HUES48 (cell line): ENCODE measurements at regions not wholly inside any gene's neighbourhood (a gene's known extent, or its start where the extent isn't known, plus 50 kb on each side); places are given as distances from the start of the nearest gene placed in this dataset.

Experiments
- H3K27ac ChIP-seq: one replicate; pipeline ENCODE4 v1.7.0; 2013; ENCODE audit warnings: low read depth, low read length, inconsistent platforms
- H3K27me3 ChIP-seq: 2 replicates; pipeline ENCODE4 v1.6.1; 2013; ENCODE audit warnings: mild to moderate bottlenecking, low read length; ENCODE audit not compliant: control insufficient read depth, insufficient read depth
- H3K36me3 ChIP-seq: 2 replicates; pipeline ENCODE4 v1.6.1; 2013; ENCODE audit warnings: low read length; ENCODE audit not compliant: control insufficient read depth, insufficient read depth
- H3K4me1 ChIP-seq: 2 replicates; pipeline ENCODE4 v1.6.1; 2013; ENCODE audit warnings: mild to moderate bottlenecking, low read length; ENCODE audit not compliant: control insufficient read depth, insufficient read depth
- H3K4me3 ChIP-seq: 2 replicates; pipeline ENCODE4 v1.5.1; 2013; ENCODE audit warnings: mild to moderate bottlenecking, low read depth, low read length
- H3K9ac ChIP-seq: 2 replicates; pipeline ENCODE4 v1.6.1; 2013; ENCODE audit warnings: mild to moderate bottlenecking, low read depth, low read length, moderate library complexity
- H3K9me3 ChIP-seq: 2 replicates; pipeline ENCODE4 v1.6.1; 2013; ENCODE audit warnings: low read length; ENCODE audit not compliant: control insufficient read depth, insufficient read depth

GRCh38 chr2:16075045-16076012, 135.0 kb downstream of the MYCN start:
- Histone ChIP-seq H3K27ac (no peak overlapping the region), H3K9me3 (no peaks in the 10 kb centered on the region), H3K4me3 (no peak overlapping the region), H3K9ac (no peak overlapping the region), H3K27me3 (no peaks in the 10 kb centered on the region), H3K36me3 (no peaks in the 10 kb centered on the region), H3K4me1 (no peaks in the 10 kb centered on the region)

- Histone ChIP-seq H3K4me1 (no peaks in the 10 kb centered on the region), H3K9me3 (no peaks in the 10 kb centered on the region), H3K36me3 (no peaks in the 10 kb centered on the region), H3K9ac (no peak overlapping the region), H3K27ac (no peak overlapping the region), H3K4me3 (no peak overlapping the region), H3K27me3 (no peaks in the 10 kb centered on the region)
Observed at GRCh38 chr2:16073921-16074425, 133.6 kb downstream of the MYCN start.

DNA sequence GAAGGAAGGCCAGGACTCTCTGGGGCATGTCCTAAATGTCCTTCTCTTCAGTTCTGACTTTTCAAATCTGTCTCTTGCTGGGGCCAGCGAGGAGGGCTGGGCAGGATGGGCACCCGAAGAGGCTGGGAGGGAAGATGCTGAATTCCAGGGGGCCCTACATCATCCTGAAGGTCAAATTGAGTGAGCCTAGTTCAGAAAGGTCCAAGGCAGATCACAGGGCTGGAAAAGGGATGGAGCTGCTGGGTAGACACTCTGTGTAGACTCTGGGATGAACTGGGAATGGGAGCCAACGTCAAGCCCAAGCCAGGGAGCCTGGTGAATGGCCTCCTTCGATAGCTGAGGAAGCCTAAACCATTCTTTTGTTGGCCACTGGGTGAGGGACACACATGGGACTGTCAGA, 133.1 kb downstream of the MYCN start:
- Histone ChIP-seq H3K4me1 (no peaks in the 10 kb centered on the region), H3K27me3 (no peaks in the 10 kb centered on the region), H3K4me3 (no peak overlapping the region), H3K27ac (no peak overlapping the region), H3K9me3 (no peaks in the 10 kb centered on the region), H3K9ac (no peak overlapping the region), H3K36me3 (no peaks in the 10 kb centered on the region)

DNA sequence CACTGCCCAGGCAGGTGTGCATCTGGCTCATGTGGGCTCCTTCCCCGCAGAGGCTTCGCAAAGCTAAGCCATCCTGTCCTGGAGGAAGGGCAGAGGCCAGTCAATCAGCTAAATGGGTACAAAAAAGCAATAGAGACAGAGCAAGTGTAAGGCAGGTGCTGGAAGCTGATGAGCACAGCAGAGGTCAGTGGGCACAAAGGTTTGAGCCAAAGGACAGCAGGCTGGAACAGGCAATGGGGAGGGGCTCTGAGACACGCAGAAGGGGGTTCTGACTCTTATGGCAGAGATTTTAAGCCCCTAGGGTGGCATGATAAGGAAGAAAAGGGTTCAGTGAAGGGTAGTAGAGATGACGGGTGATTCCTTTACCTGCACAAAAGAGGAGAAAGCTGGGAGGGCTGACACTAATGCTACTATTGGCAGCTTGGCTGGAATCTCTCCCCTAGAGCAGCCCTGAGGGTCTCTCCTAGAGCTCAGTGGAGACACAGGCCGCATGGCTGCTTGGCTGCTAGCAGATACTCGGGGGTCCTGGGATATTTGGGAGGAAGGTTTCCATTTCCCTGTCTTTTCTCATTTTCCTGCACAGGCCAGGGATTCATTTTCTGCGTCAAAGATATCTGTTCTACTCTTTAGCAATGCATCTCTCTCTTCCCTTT, 132.4 kb downstream of the MYCN start:
- H3K4me1 ChIP-seq: no peaks in the 10 kb centered on the region

DNA sequence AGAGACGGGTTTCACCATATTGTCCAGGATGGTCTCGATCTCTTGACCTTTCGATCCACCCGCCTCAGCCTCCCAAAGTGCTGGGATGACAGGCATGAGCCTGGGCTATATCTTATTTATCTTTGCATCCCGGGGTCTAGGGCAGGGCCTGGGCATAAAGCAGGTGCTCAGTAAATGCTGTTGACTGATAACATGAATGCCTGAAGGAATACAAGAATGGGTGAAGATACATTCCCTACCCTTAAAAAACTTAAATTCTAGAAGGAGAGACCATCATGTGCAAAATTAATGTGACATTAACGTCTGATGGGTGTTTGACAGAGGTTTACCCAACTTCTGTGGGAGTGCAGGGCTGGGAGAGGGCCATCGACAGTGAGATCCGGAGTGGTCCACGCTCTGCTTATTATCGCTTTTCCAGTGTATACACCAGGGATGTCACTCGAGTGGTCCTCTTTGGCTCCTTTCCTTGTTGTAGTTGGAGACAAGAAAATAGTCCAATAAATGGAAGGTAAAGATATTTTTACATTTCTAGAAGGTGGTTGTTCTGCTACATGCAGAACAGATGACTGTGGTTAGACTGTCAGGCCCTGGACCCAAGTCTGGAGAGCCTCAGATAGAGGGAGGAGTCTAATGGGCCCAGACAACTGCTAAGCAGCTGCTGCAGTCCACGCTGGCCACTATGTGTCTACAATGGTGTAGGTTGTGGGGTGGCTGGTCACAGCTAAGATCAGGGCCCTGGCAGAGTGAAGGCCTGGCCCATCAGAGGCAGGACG, 131.7 kb downstream of the MYCN start:
- Histone ChIP-seq H3K4me3 (no peak overlapping the region), H3K27me3 (no peaks in the 10 kb centered on the region), H3K27ac (no peak overlapping the region), H3K4me1 (no peaks in the 10 kb centered on the region), H3K36me3 (no peaks in the 10 kb centered on the region), H3K9ac (no peak overlapping the region), H3K9me3 (no peaks in the 10 kb centered on the region)

More for the DNA sequence above, 132.4 kb downstream of the MYCN start:
- no peaks in the 10 kb centered on the region for H3K9me3 ChIP-seq
- H3K9ac ChIP-seq: no peak overlapping the region
- H3K4me3 ChIP-seq: no peak overlapping the region
- H3K27ac ChIP-seq: no peak overlapping the region
- H3K36me3 ChIP-seq: no peaks in the 10 kb centered on the region
- no peaks in the 10 kb centered on the region for H3K27me3 ChIP-seq

- Histone ChIP-seq H3K27me3 (no peaks in the 10 kb centered on the region), H3K27ac (no peak overlapping the region), H3K4me3 (no peak overlapping the region), H3K9ac (no peak overlapping the region), H3K9me3 (no peaks in the 10 kb centered on the region), H3K36me3 (no peaks in the 10 kb centered on the region), H3K4me1 (no peaks in the 10 kb centered on the region)
Observed at GRCh38 chr2:16071039-16071864, 130.9 kb downstream of the MYCN start.

- H3K27ac ChIP-seq: peak overlapping the region; percentile 34
- H3K27me3 ChIP-seq: no peaks in the 10 kb centered on the region
- H3K4me1 ChIP-seq: no peaks in the 10 kb centered on the region
- H3K9ac ChIP-seq: no peak overlapping the region
- no peaks in the 10 kb centered on the region for H3K36me3 ChIP-seq
- H3K4me3 ChIP-seq: no peak overlapping the region
- no peaks in the 10 kb centered on the region for H3K9me3 ChIP-seq
Observed at GRCh38 chr2:16070648-16070971, 130.3 kb downstream of the MYCN start.

- H3K27me3 ChIP-seq: no peaks in the 10 kb centered on the region
- H3K4me1 ChIP-seq: no peaks in the 10 kb centered on the region
- H3K27ac ChIP-seq: peak overlapping the region; percentile 34
- no peak overlapping the region for H3K9ac ChIP-seq
- H3K4me3 ChIP-seq: no peak overlapping the region
- no peaks in the 10 kb centered on the region for H3K36me3 ChIP-seq
- 0 out of 2 replicates have a peak, but pooled peaks cover under 1% of the 10 kb centered on the region for H3K9me3 ChIP-seq
Observed at GRCh38 chr2:16069933-16070647, 129.7 kb downstream of the MYCN start.

DNA sequence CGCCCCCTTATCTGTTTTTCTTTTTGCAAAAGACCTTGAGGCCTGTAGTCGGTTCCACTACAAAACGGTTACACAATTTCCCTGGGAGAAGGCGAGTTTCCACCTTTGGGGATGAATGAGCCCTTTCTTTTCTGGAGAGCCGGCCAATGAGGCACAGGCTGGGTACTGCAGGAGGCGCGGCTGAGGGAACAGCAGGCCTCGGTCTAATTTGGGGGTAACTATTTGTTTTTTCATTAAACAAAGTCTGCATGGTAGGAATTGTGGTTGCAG, 129.2 kb downstream of the MYCN start:
- Histone ChIP-seq H3K4me3 (no peak overlapping the region), H3K4me1 (no peaks in the 10 kb centered on the region), H3K27ac (peak overlapping the region; percentile 34), H3K9me3 (peaks cover 6% of the 10 kb centered on the region; the same call in 1 of the 2 replicates), H3K9ac (no peak overlapping the region), H3K27me3 (no peaks in the 10 kb centered on the region), H3K36me3 (no peaks in the 10 kb centered on the region)

DNA sequence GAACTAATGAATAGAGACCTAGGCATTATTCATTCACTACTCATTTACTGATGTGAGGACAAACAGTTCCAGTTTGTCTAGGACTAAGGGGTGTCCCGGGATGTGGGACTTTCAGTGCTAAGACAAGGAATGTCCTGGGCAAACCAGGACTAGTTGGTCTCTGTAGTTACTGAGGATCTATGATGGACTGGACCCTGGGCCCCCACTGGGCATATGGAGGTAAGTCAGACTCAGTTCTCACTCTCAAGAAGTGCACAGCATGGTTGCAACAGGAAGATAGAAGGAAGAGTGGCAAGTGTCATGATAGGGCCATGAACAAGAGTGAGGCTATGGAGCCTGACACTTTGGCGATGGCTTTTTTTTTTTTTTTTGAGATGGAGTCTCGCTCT, 128.2 kb downstream of the MYCN start:
- no peak overlapping the region for H3K4me3 ChIP-seq
- H3K27ac ChIP-seq: no peak overlapping the region
- peaks cover 15% of the 10 kb centered on the region for H3K9me3 ChIP-seq

More for the DNA sequence above, 128.2 kb downstream of the MYCN start:
- Histone ChIP-seq H3K4me1 (no peaks in the 10 kb centered on the region), H3K36me3 (no peaks in the 10 kb centered on the region), H3K9ac (no peak overlapping the region), H3K27me3 (no peaks in the 10 kb centered on the region)
